BJ (cell line): ENCODE measurements at regions not wholly inside any gene's neighbourhood (a gene's known extent, or its start where the extent isn't known, plus 50 kb on each side); places are given as distances from the start of the nearest gene placed in this dataset.
"Not testable (repeated sequence)": the region's sequence is repeated elsewhere in the genome, so short reads cannot be mapped to it uniquely, and the experiment has no call there.

Source experiments
- CTCF ChIA-PET: fragments of 350-600 bp; formaldehyde crosslinking; extraction: SDS; loops from one replicate; lab custom pipeline; 2021; ENCODE audit warnings: antibody characterized with exemption, inconsistent platforms; lab: Yijun Ruan, JAX
- POLR2A ChIA-PET: fragments of 300-600 bp; sonication (Branson Sonifier 250); formaldehyde crosslinking; extraction: SDS; loops from one replicate; lab custom pipeline; 2021; ENCODE audit warnings: antibody characterized with exemption; lab: Charles Lee
- DNase-seq: peaks from one replicate; pipeline ENCODE4 v3.0.0-alpha.2; 2011; ENCODE audit warnings: low read depth
- H3K27me3 ChIP-seq: 2 replicates; pipeline ENCODE4 v1.6.0; 2011; ENCODE audit warnings: low read length; ENCODE audit not compliant: control insufficient read depth, insufficient read depth
- H3K36me3 ChIP-seq: 2 replicates; pipeline ENCODE4 v1.5.1; 2011; ENCODE audit warnings: low read length; ENCODE audit not compliant: control insufficient read depth, insufficient read depth
- H3K4me3 ChIP-seq: 2 replicates; pipeline ENCODE4 v1.5.1; 2011; ENCODE audit warnings: low read depth, mild to moderate bottlenecking, control low read depth, low read length
- TF ChIP-seq, protein P1 (sequence below): IDR thresholded peaks from 2 replicates; pipeline ENCODE4 v1.5.1; 2011; ENCODE audit warnings: low read depth, mild to moderate bottlenecking, control low read depth, inconsistent platforms, low read length, moderate library complexity; ENCODE audit not compliant: insufficient read depth

DNA sequence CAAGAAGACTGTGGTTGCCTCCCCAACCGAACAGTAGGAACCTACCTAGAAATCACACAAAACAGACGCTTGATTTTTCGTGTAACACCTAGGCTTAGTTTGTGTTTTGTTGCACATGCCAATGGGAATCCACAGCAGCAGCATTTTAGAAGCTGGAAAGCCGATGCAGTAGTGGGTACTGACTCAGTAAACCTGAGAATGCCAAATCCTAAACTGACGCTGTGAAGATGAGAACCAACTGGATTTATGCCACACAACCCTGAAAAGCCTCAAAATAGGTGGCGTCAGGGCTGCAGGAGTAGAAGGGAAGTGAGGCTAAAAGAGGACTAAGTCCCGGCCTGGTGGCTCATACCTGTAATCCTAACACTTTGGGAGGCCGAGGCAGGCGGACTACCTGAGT lies 162.5 kb downstream of the REEP3 start:
- H3K4me3 ChIP-seq = no peak overlapping the region
- DNase-seq = no peak
- no peaks in the 10 kb centered on the region for H3K27me3 ChIP-seq
- TF ChIP-seq, protein P1, sequence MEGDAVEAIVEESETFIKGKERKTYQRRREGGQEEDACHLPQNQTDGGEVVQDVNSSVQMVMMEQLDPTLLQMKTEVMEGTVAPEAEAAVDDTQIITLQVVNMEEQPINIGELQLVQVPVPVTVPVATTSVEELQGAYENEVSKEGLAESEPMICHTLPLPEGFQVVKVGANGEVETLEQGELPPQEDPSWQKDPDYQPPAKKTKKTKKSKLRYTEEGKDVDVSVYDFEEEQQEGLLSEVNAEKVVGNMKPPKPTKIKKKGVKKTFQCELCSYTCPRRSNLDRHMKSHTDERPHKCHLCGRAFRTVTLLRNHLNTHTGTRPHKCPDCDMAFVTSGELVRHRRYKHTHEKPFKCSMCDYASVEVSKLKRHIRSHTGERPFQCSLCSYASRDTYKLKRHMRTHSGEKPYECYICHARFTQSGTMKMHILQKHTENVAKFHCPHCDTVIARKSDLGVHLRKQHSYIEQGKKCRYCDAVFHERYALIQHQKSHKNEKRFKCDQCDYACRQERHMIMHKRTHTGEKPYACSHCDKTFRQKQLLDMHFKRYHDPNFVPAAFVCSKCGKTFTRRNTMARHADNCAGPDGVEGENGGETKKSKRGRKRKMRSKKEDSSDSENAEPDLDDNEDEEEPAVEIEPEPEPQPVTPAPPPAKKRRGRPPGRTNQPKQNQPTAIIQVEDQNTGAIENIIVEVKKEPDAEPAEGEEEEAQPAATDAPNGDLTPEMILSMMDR = no peak
- POLR2A ChIA-PET = no interaction called here
- CTCF ChIA-PET = interaction anchor here (1.6 to 1.8 kb wide), 2 partner anchors 9 to 36 kb away, joined by 3 to 5 read pairs; no protein-coding TSS in a partner anchor
- no peaks in the 10 kb centered on the region for H3K36me3 ChIP-seq

DNA sequence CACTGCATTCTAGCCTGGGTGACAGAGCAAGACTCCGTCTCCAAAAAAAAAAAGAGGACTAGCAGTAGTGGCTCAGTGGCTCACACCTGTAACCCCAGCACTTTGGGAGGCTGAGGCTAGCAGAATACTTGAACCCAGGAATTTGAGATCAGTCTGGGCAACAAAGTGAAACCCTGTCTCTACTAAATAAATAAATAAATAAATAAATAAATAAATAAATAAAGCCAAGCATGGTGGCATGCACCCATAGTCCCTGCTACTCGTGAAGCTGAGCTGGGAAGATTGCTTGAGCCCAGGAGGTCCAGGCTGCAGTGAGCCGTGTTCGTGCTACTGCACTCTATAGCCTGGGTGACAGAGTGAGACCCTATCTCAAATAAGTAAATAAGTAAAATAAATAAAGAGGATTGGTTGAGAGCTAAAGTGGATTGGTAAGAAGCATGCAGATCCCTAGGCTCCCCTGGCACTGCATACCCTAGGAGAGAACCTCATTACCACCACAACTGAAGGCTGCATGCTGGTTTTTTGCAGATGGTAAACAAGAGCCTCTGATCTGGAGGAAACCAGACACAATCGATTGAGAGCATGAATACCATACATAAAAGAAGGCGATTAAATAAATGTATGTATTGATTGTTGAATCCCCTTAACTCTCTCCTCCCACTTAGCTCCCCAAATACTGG lies 163.2 kb downstream of the REEP3 start:
- H3K36me3 ChIP-seq = no peaks in the 10 kb centered on the region
- no peak for DNase-seq
- TF ChIP-seq, protein P1 = no peak
- ChIA-PET CTCF (interaction anchor here (0.7 to 1.8 kb wide), 2 partner anchors 35 to 56 kb away, joined by 4 to 5 read pairs; no protein-coding TSS in a partner anchor), POLR2A (no interaction called here)
- no peak overlapping the region for H3K4me3 ChIP-seq
- no peaks in the 10 kb centered on the region for H3K27me3 ChIP-seq

DNA sequence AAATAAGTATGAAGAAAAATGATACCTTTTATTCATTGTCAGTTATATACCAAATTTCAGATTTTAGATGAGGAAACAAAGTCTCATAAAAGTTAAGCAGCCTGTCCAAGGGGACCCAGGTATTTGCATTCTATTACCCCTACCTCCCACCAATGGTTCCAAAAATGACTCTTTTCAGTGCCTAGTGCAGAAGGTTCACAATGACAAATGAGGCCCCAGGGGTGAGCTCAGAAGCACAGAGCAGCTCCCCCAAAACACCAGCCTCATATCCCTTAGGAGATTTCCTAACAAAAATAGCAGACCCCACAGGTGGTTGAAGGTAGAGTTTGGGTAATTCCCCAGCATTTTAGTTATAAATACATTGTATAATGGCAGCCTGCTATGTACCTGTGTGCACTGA lies 168.6 kb downstream of the REEP3 start:
- Histone ChIP-seq H3K27me3 (no peaks in the 10 kb centered on the region), H3K4me3 (no peak overlapping the region), H3K36me3 (no peaks in the 10 kb centered on the region)
- CTCF ChIA-PET = no interaction called here
- no peak for DNase-seq
- TF ChIP-seq, protein P1 = no peak
- POLR2A ChIA-PET = no interaction called here

DNA sequence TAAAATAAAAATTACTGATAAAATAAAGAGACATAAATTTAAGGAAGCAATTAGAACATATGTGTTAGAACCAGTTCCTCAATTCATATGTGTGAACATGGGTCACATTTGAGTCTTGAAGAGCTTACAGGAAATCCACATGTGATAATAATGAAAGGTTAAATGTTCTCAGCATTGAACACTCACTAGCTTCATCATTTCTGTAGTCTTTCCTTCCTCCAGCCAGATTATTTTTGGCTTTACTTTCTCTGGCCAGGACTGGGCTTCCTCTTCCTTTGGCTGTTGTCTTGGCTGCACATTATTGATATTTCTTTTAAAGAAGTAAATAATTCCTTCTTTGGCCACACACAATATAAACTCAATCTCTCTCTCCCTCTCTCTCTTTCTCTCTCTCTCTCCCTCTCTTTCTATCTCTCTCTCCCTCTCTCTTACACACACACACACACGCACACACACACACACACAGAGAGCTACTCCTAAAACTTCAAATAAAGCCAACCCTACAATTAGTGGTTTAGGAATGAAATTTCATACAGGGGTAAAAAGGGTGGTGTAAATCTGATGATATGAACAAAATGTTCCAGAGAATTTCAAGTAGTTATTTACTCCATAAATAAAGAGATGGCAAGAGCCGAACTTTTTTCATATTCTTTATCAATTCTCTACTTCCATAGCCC lies 171.2 kb downstream of the REEP3 start:
- TF ChIP-seq, protein P1 = no peak
- no peak for DNase-seq
- ChIA-PET POLR2A (no interaction called here), CTCF (interaction anchor here (0.6 kb wide), 1 partner anchor 10 kb away, joined by 3 read pairs; no protein-coding TSS in a partner anchor)
- H3K4me3 ChIP-seq = no peak overlapping the region
- no peaks in the 10 kb centered on the region for H3K27me3 ChIP-seq
- H3K36me3 ChIP-seq = no peaks in the 10 kb centered on the region

DNA sequence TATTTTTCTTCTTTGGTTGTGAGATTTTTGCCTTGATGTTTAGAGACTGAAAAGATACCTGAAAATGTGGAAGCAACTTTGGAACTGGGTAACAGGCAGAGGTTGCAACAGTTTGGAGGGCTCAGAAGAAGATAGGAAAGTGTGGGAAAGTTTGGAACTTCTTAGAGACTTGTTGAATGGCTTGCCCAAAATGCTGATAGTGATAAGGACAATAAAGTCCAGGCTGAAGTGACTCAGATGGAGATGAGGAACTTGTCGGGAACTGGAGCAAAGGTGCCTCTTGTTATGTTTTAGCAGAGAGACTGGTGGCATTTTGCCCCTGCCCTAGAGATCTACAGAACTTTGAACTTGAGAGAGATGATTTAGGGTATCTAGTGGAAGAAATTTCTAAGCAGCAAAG lies 171.8 kb downstream of the REEP3 start:
- H3K4me3 ChIP-seq, CTCF ChIA-PET, H3K36me3 ChIP-seq, H3K27me3 ChIP-seq, DNase-seq, POLR2A ChIA-PET: not testable (repeated sequence)
